ENCODE measurements at regions not wholly inside any gene's neighbourhood (a gene's known extent, or its start where the extent isn't known, plus 50 kb on each side); places are given as distances from the start of the nearest gene placed in this dataset.

DNA sequence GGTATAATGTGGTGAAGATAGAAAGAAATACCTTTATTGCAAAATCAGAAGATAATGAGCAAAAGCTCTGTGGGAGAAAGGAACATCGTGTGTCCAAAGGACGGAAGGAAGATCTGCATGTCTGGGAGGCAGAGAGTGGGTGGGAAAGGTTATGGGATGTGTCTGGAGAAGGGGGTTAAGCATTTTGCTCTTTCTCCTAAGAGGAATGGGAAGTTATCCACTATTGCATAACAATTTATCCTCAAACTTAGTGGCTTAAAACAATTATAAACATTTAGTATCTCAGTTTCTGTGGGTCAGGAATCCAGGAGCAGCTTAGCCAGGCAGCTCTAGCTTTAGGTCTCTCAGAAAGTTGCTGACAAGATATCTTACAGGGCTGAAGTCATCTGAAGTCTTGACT is 229.1 kb upstream of the CITED2 start:
- TF ChIP-seq, protein P1, sequence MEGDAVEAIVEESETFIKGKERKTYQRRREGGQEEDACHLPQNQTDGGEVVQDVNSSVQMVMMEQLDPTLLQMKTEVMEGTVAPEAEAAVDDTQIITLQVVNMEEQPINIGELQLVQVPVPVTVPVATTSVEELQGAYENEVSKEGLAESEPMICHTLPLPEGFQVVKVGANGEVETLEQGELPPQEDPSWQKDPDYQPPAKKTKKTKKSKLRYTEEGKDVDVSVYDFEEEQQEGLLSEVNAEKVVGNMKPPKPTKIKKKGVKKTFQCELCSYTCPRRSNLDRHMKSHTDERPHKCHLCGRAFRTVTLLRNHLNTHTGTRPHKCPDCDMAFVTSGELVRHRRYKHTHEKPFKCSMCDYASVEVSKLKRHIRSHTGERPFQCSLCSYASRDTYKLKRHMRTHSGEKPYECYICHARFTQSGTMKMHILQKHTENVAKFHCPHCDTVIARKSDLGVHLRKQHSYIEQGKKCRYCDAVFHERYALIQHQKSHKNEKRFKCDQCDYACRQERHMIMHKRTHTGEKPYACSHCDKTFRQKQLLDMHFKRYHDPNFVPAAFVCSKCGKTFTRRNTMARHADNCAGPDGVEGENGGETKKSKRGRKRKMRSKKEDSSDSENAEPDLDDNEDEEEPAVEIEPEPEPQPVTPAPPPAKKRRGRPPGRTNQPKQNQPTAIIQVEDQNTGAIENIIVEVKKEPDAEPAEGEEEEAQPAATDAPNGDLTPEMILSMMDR (conservative IDR thresholded peaks at IDR 0.05 in 1 of 2, IDR thresholded peaks at IDR 0.05 in 1 of 2; ENCODE audit: extremely low read depth in 1 of 2, insufficient read depth in 1 of 2, low read depth in 1 of 2, low read length in 2 of 2), result no peak
- no peak for TF ChIP-seq EZH2 (IDR thresholded peaks at IDR 0.05; ENCODE audit: borderline replicate concordance, low read length)

Data from mammary epithelial cell (primary cell).